Activated effector memory CD4-positive, alpha-beta T cell treated with Interleukin-2 at 50 U/mL for 16 hours (primary cell): ENCODE measurements at regions not wholly inside any gene's neighbourhood (a gene's known extent, or its start where the extent isn't known, plus 50 kb on each side); places are given as distances from the start of the nearest gene placed in this dataset.
A peak's percentile ranks its signal among the peaks of the same experiment; 100 is the strongest.

Experiments
- DNase-seq: peaks from one replicate; pipeline ENCODE4 v3.0.0-alpha.2; 2020

DNA sequence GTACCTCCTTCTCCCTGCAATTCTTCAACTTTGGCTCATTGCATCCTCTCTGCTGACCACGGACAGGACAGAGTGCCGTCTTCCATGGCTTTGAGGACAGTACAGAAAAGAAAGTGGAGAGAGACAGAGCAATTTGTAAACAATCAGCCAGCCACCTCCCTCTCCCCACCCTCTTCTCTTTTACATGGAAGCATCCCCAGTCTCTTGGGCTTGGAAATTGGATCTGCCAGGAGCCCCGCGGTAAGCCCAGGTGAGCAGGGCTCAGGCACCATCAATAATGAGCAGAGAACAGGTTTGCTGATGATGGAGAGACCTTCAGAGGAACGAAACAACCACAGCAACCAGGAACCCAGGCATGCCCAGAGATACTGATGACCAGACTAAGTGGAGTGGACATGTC, 194.9 kb upstream of the TNRC6C start:
- DNase-seq: no peak

DNA sequence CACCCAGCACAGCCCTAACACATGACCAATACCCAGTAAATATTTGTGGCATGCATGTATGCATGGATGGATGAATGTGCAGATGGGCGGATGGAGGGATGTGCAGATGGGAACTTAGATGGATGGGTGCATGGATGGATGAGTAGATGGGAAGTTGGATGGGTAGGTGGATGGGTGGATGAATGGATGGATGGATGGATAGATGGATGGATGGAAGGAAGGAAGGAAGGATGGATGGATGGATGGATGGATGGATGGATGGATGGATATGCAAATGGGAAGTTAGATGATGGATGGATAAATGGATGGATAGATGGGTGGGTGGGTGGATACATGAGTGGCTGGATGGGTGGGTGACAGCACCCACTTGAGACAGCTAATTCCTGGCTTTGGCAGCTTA, 193.2 kb upstream of the TNRC6C start:
- no peak for DNase-seq

DNA sequence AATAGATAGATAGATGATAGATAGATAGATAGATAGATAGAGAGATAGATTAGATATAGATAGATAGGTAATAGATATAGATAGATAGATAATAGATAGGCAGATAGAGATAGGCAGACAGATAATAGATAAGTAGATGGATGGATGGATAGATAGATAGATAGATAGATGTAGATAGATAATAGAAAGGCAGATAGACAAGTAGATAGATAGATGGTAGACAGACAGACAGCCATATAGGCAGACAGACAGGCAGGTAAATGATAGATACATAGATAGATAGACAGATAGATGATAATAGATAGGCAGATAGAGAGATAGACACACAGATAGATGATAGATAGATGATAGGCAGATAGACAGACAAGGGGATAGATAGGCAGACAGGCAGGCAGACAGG, 191.4 kb upstream of the TNRC6C start:
- DNase-seq: no peak

DNA sequence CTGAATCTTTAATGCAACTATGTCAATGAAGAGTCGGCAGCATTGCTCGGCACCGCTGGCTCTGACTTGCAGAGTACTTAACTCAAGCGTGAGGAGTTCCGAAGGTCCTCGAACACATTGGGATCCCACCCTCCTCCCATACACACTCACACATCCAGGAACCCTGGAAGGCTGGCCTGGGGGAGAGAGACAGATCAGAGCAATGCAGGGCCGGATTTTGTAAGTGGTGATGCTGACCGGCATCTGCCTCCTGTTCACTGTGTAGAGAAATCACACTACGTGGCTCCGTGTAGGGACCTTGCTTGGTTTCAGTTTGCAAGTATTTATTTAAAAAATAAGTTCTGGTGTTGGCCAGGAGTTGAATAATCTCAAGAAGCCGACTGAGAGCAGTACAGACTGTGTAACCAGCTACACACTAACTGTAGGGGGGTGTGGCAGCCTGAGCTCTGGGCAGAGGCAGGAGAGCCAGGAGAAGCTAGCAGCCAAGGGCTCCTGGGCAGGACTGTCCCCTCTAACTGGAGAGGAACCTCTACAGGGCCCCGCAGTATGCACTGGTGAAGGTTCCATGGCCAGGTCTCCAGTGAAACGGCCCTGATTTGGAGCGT, 190.2 kb upstream of the TNRC6C start:
- no peak for DNase-seq

DNA sequence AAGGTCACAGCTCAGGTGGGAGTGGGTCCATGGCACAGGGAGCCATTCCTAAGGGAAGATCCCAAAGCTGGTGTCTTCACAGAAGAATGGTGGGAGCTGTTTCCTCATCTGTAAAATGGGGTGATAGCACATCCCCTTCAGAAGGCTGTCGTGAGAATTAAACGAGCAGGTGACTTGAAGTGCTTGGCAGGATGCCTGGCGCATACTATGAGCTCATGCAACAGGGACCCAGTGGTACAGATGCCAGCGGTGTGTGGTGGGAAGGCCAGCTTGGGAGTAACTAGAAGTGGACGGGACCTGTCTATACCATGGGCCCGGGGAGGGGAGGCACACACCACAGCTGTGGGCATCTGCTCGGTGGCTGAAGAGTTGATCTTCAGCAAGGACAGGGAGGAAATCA, 189.3 kb upstream of the TNRC6C start:
- no peak for DNase-seq

DNA sequence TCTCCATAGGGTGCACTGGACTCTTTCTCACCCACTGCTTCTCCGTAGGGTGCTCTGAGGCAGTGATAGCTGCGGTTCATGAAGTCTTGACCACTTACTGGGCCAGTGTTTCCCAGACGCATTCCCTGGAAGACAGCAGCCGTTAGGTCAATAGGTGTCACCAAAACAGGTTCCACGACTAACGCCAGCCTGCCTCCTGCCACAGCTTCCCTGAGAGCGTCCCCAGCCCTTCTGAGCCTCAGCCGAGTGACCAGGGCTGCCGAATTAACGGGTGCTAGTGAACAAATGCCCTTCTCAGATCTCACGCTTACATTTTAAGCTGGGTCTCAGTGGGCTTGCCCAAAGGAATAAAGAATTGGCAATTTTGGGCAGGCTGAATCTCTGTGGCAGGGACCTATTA, 188.7 kb upstream of the TNRC6C start:
- DNase-seq: no peak

DNA sequence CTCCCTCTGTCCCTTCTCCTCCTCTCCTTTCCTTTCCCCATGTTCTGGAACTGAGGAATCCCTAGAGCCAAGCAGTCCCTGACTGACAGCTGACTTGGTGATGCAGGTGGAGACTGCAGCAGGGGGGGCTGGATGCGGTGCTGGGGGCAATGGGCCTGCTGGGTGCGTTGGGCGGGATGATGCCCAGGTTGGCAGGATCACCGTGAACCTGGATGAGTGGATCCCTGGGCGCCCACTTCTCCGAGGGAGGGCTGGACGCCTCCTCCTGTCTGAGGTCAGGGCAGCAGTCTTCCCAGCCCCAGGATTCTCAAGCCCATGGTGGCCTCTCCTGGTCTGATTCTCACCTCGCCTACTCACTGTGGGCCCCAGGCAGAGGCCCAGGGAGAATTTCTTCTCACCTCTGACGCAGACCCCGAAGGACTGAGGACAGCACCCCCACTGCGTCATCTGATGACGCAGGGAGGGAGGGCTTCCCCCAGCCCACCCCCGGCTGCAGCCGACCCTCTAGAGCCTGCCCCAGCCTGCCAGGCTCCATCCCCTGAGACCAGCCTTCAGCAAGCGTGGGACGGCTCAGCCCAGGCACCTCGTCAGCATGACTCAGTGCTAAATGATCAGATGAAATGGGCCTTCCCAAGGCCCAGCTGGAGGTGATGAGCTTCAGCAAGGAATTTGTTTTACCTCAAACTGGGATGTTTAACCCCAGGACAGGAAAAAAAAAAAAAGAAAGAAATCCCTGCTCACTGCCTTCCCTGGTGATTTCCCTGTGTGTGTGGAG, 188.0 kb upstream of the TNRC6C start:
- no peak for DNase-seq

DNA sequence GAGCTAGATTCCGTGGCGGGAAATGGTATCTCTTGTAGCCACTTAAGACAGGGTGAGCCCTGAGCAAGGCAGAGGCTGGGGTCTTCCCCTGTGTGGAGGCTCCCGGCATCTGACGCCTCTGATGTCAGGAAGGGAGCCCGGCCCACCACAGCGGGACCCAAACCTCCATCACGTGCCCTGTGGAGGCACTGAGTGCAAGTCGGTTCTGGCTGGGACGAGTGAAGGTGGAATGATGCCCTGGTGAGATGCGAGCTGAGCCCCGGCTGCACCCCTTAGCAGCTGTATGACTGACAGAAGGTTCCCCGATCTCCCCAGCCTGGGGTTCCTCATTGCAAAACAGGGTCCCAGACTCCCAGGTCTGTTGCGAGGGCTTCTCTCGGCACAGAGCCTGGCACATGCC, 187.4 kb upstream of the TNRC6C start:
- no peak for DNase-seq

DNA sequence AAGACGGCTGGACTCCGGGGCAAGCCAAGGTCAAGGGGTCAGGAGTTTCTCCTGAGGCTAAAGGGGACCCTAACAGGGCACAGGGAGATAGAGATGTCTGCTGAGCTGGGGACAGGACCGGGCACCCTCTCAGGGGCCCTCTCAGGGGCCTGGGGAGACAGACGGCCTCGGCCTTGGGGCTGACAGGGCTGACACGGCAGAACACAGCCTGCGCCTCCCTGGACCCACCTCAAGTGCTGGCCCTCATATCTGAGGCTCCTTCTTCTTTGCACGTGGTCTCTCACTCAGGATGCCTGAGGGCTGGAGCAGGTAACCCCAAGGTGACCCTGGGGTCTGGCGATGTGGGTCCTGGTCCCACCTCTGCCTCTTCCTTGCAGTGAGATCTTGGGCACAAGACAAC, 186.9 kb upstream of the TNRC6C start:
- no peak for DNase-seq

DNA sequence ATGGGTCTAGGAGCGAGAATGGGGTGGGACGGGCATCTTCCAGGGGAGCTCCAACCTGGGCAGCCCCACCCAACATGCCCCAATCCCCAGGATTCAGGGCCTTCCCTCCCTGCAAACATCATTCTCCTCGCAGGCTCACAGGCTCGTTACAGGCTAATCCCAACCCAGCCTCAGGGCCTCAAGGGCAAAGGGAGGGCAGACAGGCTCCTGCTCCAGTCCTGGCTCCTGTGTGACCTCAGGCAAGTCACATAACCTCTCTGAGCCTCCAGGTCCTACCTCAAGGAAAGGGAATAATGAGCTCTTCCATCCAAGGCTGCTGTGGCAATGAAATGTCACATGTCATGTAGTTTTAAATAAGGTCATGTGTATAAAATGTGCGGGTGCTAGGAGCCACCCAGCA, 186.5 kb upstream of the TNRC6C start:
- DNase-seq: no peak

DNA sequence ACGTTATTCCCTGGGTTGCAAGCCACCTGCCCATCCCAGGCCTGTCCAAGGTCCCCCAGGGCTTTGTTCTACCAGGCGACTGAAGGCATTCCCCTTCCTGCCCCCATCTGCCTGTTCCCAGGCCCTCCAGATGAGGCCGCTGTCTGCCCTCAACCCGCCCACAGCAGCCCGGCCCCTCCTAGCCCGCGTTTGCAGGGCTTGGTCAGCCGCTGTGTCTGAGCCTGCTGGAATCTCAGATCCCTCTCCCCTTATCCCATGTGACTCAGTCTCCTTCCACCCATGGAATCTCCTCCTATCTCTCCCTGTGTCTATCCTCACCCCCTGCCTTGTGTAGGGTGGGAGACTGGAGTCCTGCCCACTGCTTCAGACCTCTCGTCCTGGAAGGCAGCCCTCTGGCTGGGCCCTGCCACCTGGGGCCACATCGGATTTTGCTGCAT, 186.0 kb upstream of the TNRC6C start:
- DNase-seq: peak; percentile 61

DNA sequence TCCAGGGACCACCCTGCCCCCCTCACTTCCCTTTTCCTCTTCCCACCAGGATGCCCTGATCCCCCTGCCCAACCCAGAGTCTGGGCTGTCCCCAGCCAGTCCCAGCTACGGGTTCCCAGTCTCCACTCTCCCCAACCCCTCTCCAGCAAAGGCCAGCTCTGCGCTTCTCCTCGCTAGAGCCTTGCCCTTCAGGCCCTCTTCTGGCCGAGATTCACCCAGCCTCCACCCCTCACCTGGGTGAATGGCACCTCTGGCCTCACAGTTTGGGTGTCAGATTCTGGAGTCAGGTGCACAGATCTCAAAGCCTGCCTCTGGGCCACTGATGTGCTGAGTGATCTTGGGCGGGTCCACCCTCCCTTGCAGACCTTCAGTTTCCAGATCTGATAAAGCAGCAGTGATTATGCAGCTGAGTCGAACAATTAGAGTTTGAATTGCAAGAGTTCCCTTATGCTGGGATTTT, 185.6 kb upstream of the TNRC6C start:
- DNase-seq: no peak

DNA sequence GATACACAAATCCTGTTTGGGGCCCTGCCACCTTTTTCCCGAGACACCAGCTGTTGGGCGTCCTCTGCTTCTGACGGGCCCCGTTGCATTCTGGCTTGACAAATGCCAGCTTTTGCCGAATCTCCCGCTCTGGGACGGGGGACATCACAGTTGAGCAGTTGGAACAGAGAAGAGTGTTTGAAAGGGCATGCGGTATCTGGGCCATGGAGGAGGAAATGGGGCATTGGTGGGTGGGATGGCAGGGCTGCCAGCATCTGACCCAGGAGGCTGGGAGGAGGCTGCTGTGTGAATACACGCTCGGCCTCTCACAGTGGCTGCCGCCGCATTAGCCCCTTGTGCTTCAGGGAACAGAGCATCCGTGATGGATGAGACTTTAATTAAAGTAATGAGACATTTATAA, 184.3 kb upstream of the TNRC6C start:
- no peak for DNase-seq

DNA sequence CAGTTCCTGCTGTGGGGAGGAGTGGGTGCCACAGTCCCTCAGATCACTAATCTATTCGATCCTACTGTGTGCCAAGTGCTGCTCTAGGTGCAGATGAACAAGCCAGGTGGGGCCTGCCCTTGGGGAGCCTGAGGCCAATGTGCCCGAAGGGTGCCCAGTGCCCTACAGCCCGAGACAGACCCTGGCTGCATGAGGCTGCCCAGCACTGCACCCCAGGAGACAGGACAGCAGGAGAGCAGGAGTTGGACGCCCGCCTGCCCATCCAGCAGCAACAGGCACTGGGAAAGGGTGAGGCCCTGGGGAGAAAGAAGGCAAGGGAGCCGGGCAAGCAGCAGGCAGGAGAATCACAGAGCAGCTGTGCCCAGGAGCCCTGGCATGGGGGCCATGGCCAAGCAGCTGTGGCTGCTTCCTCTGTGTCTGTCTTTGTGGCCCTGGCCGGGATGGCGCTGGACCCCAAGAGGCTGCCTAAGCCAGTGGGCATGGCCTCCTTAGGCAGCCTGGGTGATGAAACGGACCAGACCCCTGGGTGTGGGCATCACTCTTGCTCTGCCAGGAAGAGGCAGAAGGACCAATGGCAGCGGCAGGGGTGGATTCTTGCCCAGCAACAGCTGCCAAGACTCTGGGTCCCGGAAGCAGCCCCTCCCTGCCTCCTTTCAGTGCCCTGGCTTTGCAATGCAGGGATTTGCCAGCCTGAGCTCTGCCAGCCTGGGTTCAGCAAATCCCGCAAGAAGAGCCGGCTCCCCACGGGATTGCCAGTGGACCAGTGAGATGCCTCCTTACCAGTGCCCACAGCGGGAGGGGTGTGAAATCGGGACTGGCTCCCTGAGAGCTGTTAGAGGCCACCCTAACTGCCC, 179.6 kb upstream of the TNRC6C start:
- no peak for DNase-seq

DNA sequence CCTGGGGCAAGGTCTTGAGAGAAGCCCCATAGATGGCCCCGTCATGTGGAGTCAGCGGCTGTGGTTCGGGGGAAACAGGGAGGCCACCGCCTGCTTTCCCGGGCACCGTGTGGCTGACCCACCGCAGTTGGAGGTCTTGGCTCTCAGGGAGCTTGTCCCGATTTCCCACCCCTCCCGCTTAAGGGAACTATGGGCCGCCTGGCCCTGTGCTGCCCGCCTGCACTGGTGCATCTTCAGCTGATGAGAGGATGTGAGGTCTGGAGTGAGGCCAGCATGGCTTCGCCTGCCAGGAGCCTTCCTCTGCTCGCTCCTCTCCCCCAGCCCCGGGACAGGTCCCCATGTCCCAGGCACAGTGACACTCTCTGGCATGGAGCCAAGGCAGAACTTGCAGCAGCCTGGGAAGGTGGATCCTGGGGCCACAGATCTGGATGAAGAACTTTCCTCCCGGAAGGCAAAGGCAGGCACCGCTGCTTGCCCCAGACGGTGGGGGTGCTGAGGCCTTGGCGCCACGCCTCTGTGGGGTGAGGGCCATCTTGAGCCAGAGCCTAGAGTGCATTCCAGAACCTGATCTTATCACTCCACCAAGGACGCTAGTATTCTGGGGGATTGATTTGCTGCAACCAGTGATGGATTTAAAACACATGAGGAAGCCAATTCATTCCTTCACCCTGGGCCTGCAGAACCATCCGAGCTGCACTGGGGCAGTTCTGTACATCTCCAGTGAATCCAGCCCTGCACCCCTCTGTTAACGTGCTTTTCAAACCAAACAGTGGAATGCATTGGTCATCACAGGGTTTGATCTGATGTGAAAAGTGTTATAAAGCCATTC, 178.6 kb upstream of the TNRC6C start:
- DNase-seq: no peak

DNA sequence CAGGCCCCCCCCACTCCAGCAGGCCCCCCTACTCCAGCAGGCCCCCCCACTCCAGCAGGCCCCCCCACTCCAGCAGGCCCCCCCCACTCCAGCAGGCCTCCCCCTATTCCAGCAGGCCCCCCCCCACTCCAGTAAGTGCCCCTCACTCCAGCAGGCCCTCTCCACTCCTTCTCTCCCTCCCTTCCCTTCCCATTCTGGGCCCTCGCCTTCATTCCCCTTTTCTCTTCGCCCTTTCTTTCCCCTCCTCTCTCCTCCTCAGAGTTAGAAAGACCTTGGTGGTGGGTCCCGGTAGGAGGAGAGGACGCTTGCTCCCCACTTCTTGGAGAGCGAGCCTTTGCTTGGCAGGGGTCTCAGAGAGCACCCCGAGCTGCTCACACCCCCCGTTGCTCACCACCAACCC, 177.0 kb upstream of the TNRC6C start:
- DNase-seq: no peak

DNA sequence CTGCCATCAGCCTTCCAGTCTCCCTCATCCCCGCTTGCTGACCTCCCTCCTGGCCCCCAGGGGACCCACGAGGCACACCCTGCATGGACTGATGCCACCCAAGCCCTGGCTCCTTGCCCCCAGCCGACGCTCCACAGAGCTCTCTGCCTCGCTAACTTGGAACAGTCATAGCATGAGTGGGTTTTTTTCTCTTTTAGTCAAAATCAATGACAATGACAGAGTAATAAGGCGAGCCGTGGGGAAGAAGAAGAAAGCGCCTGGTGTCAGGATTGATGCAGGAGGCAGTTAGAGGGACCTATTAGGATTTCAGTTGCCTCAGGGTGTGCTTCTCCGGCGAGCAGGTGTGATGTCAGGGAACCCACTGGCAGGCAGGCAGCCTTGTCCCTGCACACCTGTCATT, 176.3 kb upstream of the TNRC6C start:
- DNase-seq: no peak

DNA sequence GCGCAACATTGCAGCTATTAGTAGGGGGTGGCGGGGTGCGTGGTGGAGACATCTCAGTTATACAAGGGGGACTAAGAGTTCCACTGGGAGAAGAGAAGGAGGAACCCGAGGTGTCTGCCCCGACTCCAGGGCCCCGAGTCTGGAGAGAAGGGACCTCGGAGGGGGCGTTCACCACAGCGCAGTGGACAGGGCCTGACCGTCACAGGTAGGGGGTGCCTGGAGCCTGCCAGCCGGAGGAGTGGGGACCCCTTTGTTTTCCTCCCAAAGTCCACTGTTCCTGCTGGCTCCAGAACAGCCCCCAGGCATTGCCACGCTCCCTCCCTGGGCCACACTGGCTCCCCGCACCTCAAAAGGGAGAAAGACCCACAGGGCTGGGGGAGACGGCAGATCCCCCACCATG, 175.9 kb upstream of the TNRC6C start:
- no peak for DNase-seq

DNA sequence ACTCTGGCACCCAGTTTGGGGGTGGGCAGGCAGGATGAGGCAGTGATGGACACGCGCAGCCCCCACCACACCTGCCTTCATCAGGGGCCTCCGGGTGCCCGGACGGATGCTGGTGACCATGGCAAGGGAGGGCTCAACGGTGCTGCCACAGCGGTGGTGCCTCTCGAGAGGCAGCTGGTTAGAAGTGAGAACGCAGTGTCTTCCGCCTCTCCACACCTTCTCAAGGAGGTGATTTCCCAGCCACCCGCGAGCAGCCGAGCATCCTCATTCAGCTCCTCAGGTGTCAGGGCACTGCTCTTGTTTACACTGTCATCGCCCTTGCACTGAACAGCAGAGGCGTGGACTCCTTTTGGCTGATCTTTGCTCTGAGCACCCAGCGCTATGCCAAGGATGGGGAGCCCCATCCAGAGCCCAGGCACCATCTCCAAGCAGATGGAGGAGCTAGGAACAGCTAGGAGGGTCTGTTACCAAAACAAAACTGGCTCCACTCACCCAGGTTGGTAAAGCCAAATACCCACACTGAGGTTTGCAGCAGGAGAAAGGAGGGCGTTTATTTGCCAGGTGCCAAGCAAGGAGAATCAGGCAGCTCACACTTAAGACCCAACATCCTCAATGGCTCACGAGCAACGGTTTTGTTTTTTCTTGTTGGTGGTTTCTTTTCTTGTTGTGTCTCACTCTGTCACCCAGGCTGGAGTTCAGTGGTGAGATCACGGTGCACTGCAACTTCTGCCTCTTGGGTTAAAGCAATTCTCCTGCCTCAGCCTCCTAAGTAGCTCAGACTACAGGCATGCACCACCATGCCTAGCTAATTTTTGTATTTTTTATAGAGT, 174.3 kb upstream of the TNRC6C start:
- DNase-seq: peak; percentile 65

DNA sequence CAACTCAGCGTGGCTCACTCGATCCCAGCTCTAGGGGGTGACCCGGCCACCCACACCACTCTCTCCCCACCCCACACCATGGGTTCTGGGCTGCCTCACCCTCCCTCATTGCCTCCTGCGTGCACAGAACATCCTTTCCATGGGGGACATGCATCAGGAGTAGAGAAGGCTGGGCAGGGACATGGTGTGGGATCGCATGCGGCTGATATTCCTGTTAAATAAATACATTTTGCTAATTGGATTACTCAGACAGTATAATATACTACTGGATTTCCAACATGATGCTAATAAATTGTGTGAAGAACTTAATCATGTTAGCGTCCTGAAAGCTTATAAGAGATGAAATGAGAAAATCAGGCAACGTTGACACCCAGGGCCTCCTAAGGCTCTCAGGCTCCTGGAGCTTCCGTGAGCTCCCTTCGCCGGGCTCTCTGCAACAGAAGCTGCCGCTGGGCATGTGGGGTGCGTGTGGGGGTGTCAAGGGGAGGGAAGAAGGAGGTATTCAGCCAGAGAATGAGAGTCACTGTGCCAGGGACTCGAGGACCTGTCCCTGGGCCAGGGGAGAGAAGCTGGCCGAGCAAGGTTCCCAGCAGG, 173.1 kb upstream of the TNRC6C start:
- no peak for DNase-seq

DNA sequence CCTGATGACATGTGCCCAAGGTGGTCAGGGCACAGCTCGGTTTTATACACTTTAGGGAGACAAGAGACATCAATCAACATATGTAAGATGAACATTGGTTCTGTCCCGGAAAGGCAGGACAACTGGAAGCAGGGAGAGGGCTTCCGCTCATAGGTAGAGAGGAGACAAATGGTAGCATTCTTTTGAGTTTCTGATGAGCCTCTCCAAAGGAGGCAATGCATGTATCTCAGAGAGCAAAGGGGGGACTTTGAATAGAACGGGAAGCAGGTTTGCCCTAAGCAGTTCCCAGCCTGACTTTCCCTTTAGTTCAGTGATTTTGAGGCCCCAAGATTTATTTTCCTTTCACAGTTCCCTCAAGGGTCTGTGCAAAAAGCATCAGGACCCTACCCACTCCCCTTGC, 172.4 kb upstream of the TNRC6C start:
- DNase-seq: no peak
